IMR-90 (cell line): ENCODE measurements at regions not wholly inside any gene's neighbourhood (a gene's known extent, or its start where the extent isn't known, plus 50 kb on each side); places are given as distances from the start of the nearest gene placed in this dataset.

ENCODE experiments used
- ATAC-seq: fragments of 200-7000 bp; cut with Tn5 transposase; 2 replicates; pipeline ENCODE4 v1.9.1; 2020; ENCODE audit warnings: low read depth, mild to moderate bottlenecking, moderate library complexity
- BruUV-seq: library from RNA; stranded (reverse); fragments of 400-500 nt; replicated peaks from 2 replicates; lab custom pipeline; 2021; lab: Mats Ljungman, UMichigan
- CTCF ChIA-PET: fragments of 300-600 bp; formaldehyde crosslinking; extraction: SDS; loops from one replicate; lab custom pipeline; 2021; ENCODE audit warnings: antibody characterized with exemption; lab: Yijun Ruan, JAX
- POLR2A ChIA-PET: fragments of 300-600 bp; sonication (Branson Sonifier 250); formaldehyde crosslinking; loops from one replicate; lab custom pipeline; 2022; ENCODE audit warnings: antibody characterized with exemption; ENCODE audit not compliant: unreplicated experiment; lab: Charles Lee
- DNase-seq: peaks from one replicate; pipeline ENCODE4 v3.0.0; 2013
- H2AFZ ChIP-seq: replicated peaks from 2 replicates; pipeline ENCODE3; 2013; ENCODE audit warnings: low read length, mild to moderate bottlenecking; ENCODE audit not compliant: poor library complexity
- H2AK5ac ChIP-seq: 2 replicates; pipeline ENCODE4 v1.6.1; 2013; ENCODE audit warnings: low read depth, low read length, inconsistent platforms
- H2AK9ac ChIP-seq: replicated peaks from 2 replicates; pipeline ENCODE3; 2013; ENCODE audit warnings: mild to moderate bottlenecking, low read depth, low read length, moderate library complexity; ENCODE audit not compliant: poor library complexity
- H2BK120ac ChIP-seq: 2 replicates; pipeline ENCODE4 v1.6.1; 2013; ENCODE audit warnings: low read depth, low read length, inconsistent platforms
- H2BK15ac ChIP-seq: 3 replicates; pipeline ENCODE4 v1.6.1; 2013; ENCODE audit warnings: low read depth, low read length, inconsistent platforms
- H2BK20ac ChIP-seq: 2 replicates; pipeline ENCODE4 v1.6.1; 2013; ENCODE audit warnings: low read depth, mild to moderate bottlenecking, inconsistent platforms, low read length, moderate library complexity
- H2BK5ac ChIP-seq: 2 replicates; pipeline ENCODE4 v1.6.1; 2013; ENCODE audit warnings: mild to moderate bottlenecking, low read depth, low read length, inconsistent platforms; ENCODE audit not compliant: poor library complexity, severe bottlenecking
- H3K14ac ChIP-seq: replicated peaks from 2 replicates; pipeline ENCODE4 v1.6.1; 2013; ENCODE audit warnings: low read depth, low read length, inconsistent platforms
- H3K18ac ChIP-seq: 2 replicates; pipeline ENCODE4 v1.6.1; 2013; ENCODE audit warnings: low read depth, low read length, control low read depth
- H3K23ac ChIP-seq: 2 replicates; pipeline ENCODE4 v1.6.1; 2013; ENCODE audit warnings: low read depth, low read length, inconsistent platforms
- H3K27ac ChIP-seq: 2 replicates; pipeline ENCODE4 v1.5.1; 2013; ENCODE audit warnings: mild to moderate bottlenecking, control low read depth, low read length; ENCODE audit not compliant: insufficient read depth
- H3K27me3 ChIP-seq: 2 replicates; pipeline ENCODE4 v1.6.1; 2013; ENCODE audit warnings: low read length; ENCODE audit not compliant: control insufficient read depth, insufficient read depth
- H3K36me3 ChIP-seq: 2 replicates; pipeline ENCODE4 v1.6.1; 2013; ENCODE audit warnings: low read length, mixed read lengths; ENCODE audit not compliant: control insufficient read depth, insufficient read depth
- H3K4ac ChIP-seq: 2 replicates; pipeline ENCODE4 v1.6.1; 2013; ENCODE audit warnings: low read depth, low read length, inconsistent platforms
- H3K4me1 ChIP-seq: 2 replicates; pipeline ENCODE4 v1.6.1; 2013; ENCODE audit warnings: low read length, mixed read lengths; ENCODE audit not compliant: control insufficient read depth, insufficient read depth
- H3K4me2 ChIP-seq: 2 replicates; pipeline ENCODE4 v1.6.1; 2013; ENCODE audit warnings: low read depth, mild to moderate bottlenecking, control low read depth, low read length, moderate library complexity
- H3K4me3 ChIP-seq: 2 replicates; pipeline ENCODE4 v1.5.1; 2013; ENCODE audit warnings: low read depth, mild to moderate bottlenecking, control low read depth, low read length, moderate library complexity; ENCODE audit not compliant: insufficient read depth
- H3K56ac ChIP-seq: 2 replicates; pipeline ENCODE4 v1.6.1; 2013; ENCODE audit warnings: low read length, inconsistent platforms; ENCODE audit not compliant: insufficient read depth; ENCODE audit errors: extremely low read depth
- H3K79me1 ChIP-seq, 2 experiments: 2 replicates each; pipeline ENCODE4 v1.6.1; 2013; ENCODE audit warnings: low read length in 2 of 2, inconsistent platforms in 1 of 2, low read depth in 1 of 2
- H3K9ac ChIP-seq: 2 replicates; pipeline ENCODE4 v1.6.1; 2013; ENCODE audit warnings: low read depth, low read length, control low read depth
- H3K9me1 ChIP-seq: 2 replicates; pipeline ENCODE4 v1.6.1; 2013; ENCODE audit warnings: low read length, inconsistent platforms; ENCODE audit not compliant: insufficient read depth
- H3K9me3 ChIP-seq: 2 replicates; pipeline ENCODE4 v1.6.1; 2013; ENCODE audit warnings: low read length; ENCODE audit not compliant: control insufficient read depth, insufficient read depth
- H4K20me1 ChIP-seq: 2 replicates; pipeline ENCODE4 v1.6.1; 2013; ENCODE audit warnings: low read length, inconsistent platforms; ENCODE audit not compliant: insufficient read depth
- H4K5ac ChIP-seq: 2 replicates; pipeline ENCODE4 v1.6.1; 2013; ENCODE audit warnings: mild to moderate bottlenecking, low read depth, low read length, control low read depth
- H4K8ac ChIP-seq, 2 experiments: 2 replicates each; pipeline ENCODE4 v1.6.1; 2013; ENCODE audit warnings: low read depth in 2 of 2, low read length in 2 of 2, control low read depth in 1 of 2, inconsistent platforms in 1 of 2
- H4K91ac ChIP-seq: 2 replicates; pipeline ENCODE4 v1.6.1; 2013; ENCODE audit warnings: low read depth, low read length, inconsistent platforms; ENCODE audit not compliant: insufficient read depth
- BHLHE40 ChIP-seq: fragments of 150-350 bp; IDR thresholded peaks from 2 replicates; pipeline ENCODE4 v1.6.1; 2016; ENCODE audit warnings: mild to moderate bottlenecking, low read depth, low read length
- CEBPB ChIP-seq: IDR thresholded peaks from 2 replicates; pipeline ENCODE4 v1.6.1; 2012; ENCODE audit warnings: low read depth, low read length, improper control_type of control experiment
- FOS ChIP-seq: fragments of 150-350 bp; IDR thresholded peaks from 2 replicates; pipeline ENCODE4 v1.6.1; 2016; ENCODE audit warnings: low read depth, low read length
- MAFK ChIP-seq: IDR thresholded peaks from 2 replicates; pipeline ENCODE4 v1.6.1; 2012; ENCODE audit warnings: low read depth, low read length, improper control_type of control experiment
- MAZ ChIP-seq: IDR thresholded peaks from 2 replicates; pipeline ENCODE4 v1.6.1; 2012; ENCODE audit warnings: low read depth, mild to moderate bottlenecking, low read length, improper control_type of control experiment, moderate library complexity, borderline replicate concordance
- MXI1 ChIP-seq: IDR thresholded peaks from 2 replicates; pipeline ENCODE4 v1.6.1; 2012; ENCODE audit warnings: low read depth, mild to moderate bottlenecking, low read length, moderate library complexity, borderline replicate concordance
- NFE2L2 ChIP-seq: fragments of 150-350 bp; IDR thresholded peaks from 2 replicates; pipeline ENCODE4 v1.6.1; 2016; ENCODE audit warnings: low read depth, mild to moderate bottlenecking, low read length
- POLR2A ChIP-seq: IDR thresholded peaks from 2 replicates; pipeline ENCODE4 v1.6.1; 2012; ENCODE audit warnings: mild to moderate bottlenecking, low read depth, low read length
- RAD21 ChIP-seq: IDR thresholded peaks from 2 replicates; pipeline ENCODE4 v1.6.1; 2012; ENCODE audit warnings: low read length, improper control_type of control experiment
- RCOR1 ChIP-seq: IDR thresholded peaks from 2 replicates; pipeline ENCODE4 v1.6.1; 2012; ENCODE audit warnings: mild to moderate bottlenecking, low read length, improper control_type of control experiment; ENCODE audit not compliant: insufficient replicate concordance
- RFX5 ChIP-seq: IDR thresholded peaks from 2 replicates; pipeline ENCODE4 v1.8.0; 2012; ENCODE audit warnings: low read depth, mild to moderate bottlenecking, low read length, moderate library complexity
- SMC3 ChIP-seq: fragments of 150-350 bp; IDR thresholded peaks from 2 replicates; pipeline ENCODE4 v1.6.1; 2016; ENCODE audit warnings: low read depth, mild to moderate bottlenecking, antibody characterized with exemption, low read length, moderate library complexity
- WGBS, 2 experiments: methylation state at CpG; one replicate each; pipeline versions ENCODE4 v1.1.5 to v1.1.7; 2013; ENCODE audit warnings: missing lambda C conversion rate in 2 of 2; ENCODE audit not compliant: insufficient read length in 1 of 2; ENCODE audit errors: extremely low coverage in 2 of 2; 5-methylcytosine and 5-hydroxymethylcytosine counted together
- dilution Hi-C: fragments of 300-500 bp; cut with HindIII; formaldehyde crosslinking; loops from one replicate; pipeline ENCODE4 v1.14.3; 2018; ENCODE audit warnings: low sequenced_read_pairs; ENCODE audit not compliant: unreplicated experiment
- in situ Hi-C: fragments of 300-500 bp; cut with MboI; formaldehyde crosslinking; loops from 3 replicates; pipeline ENCODE4 v1.14.3; 2019; ENCODE audit warnings: low sequenced_read_pairs, inconsistent platforms, mixed read lengths
- intact Hi-C: fragments of 100-400 bp; cut with micrococcal nuclease; formaldehyde crosslinking; loops from 2 replicates; pipeline ENCODE4 v1.10.0; 2022
- TF ChIP-seq, protein P1 (sequence below): conservative IDR thresholded peaks from 2 replicates; pipeline ENCODE4 v1.5.1; 2012; ENCODE audit warnings: mild to moderate bottlenecking, low read depth, low read length, improper control_type of control experiment

DNA sequence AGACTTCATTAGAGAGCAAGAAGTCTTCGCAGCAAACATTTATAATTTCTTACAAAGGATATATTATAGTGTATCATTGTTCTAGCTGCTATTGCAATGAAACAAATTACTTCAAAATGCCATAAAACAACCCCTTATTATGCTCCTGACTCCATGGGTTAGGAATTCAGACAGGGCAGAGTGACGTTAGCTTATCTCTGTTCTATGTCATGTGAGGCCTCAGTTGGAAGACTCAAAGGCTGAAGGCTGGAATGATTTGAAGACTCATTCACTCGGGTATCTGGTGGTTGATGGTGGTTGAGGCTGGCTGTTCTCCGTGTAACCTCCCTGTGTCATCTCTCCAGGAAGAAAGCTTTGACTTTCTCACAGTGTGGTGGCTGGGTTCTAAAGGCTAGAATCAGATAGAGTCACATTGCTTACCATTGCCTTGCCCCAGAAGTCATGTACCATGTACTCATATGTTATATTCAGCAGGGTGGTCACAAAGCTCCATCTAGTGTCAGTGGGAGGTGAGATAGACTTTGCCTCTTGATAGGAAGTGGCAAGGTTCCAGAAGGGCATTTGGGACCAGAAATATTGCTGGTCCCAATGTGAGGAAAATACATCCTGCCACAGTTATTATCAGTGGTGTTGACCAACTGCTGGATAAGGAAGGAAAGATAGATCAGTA is 226.9 kb downstream of the TMEM38B start:
- H2AFZ ChIP-seq: no peak overlapping the region
- dilution Hi-C loops: no loop called here
- in situ Hi-C loops: no loop called here
- ChIA-PET POLR2A (no interaction called here), CTCF (no interaction called here)
- H2BK20ac ChIP-seq: no peak overlapping the region
- H2BK15ac ChIP-seq: no peak overlapping the region
- no peaks in the 10 kb centered on the region for H3K36me3 ChIP-seq
- no TSS peak for BruUV-seq
- no peak overlapping the region for H2BK120ac ChIP-seq
- H2AK9ac ChIP-seq: no peak overlapping the region
- H3K9ac ChIP-seq: no peak overlapping the region
- no peaks in the 10 kb centered on the region for H3K9me3 ChIP-seq
- no peak overlapping the region for H3K4ac ChIP-seq
- DNase-seq (no peak), ATAC-seq (no peak)
- no peak for TF ChIP-seq BHLHE40
- no peak for TF ChIP-seq MAZ
- TF ChIP-seq RAD21: no peak
- no peak for TF ChIP-seq FOS
- no peak for TF ChIP-seq CEBPB
- TF ChIP-seq MXI1: no peak
- TF ChIP-seq POLR2A: no peak
- TF ChIP-seq MAFK: no peak
- TF ChIP-seq RFX5: no peak
- TF ChIP-seq SMC3: no peak
- TF ChIP-seq, protein P1, sequence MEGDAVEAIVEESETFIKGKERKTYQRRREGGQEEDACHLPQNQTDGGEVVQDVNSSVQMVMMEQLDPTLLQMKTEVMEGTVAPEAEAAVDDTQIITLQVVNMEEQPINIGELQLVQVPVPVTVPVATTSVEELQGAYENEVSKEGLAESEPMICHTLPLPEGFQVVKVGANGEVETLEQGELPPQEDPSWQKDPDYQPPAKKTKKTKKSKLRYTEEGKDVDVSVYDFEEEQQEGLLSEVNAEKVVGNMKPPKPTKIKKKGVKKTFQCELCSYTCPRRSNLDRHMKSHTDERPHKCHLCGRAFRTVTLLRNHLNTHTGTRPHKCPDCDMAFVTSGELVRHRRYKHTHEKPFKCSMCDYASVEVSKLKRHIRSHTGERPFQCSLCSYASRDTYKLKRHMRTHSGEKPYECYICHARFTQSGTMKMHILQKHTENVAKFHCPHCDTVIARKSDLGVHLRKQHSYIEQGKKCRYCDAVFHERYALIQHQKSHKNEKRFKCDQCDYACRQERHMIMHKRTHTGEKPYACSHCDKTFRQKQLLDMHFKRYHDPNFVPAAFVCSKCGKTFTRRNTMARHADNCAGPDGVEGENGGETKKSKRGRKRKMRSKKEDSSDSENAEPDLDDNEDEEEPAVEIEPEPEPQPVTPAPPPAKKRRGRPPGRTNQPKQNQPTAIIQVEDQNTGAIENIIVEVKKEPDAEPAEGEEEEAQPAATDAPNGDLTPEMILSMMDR: no peak
- no peak for TF ChIP-seq NFE2L2
- TF ChIP-seq RCOR1: no peak
- 8% methylated on average over 2 of the region's 4 CpGs; no CpG with 5 or more reads in 1 of the 2 experiments for WGBS, 2 experiments
- no peak overlapping the region for H3K18ac ChIP-seq
- H3K14ac ChIP-seq: no peak overlapping the region
- no peak overlapping the region for H3K23ac ChIP-seq
- no peak overlapping the region for H2AK5ac ChIP-seq
- H4K8ac ChIP-seq: no peak overlapping the region
- H3K9me1 ChIP-seq: no peaks in the 10 kb centered on the region
- H3K4me3 ChIP-seq: no peak overlapping the region
- no peak overlapping the region for H4K5ac ChIP-seq
- no peak overlapping the region for H3K4me2 ChIP-seq
- no peak overlapping the region for H3K56ac ChIP-seq
- no peak overlapping the region for H2BK5ac ChIP-seq
- no peaks in the 10 kb centered on the region for H3K27me3 ChIP-seq
- no peak overlapping the region for H3K27ac ChIP-seq
- H3K79me1 ChIP-seq: no peaks in the 10 kb centered on the region
- no peak overlapping the region for H4K91ac ChIP-seq
- H4K20me1 ChIP-seq: no peaks in the 10 kb centered on the region
- intact Hi-C loops: no loop called here
- H3K4me1 ChIP-seq: no peaks in the 10 kb centered on the region
